Activated CD4-positive, alpha-beta T cell treated with anti-CD3 and anti-CD28 coated beads, Interleukin-2, Interleukin-6, amounts not matched to agents 100 ng/mL and 50 ng/mL, durations not matched to agents 16 hours and 8 hours (primary cell): ENCODE measurements at regions not wholly inside any gene's neighbourhood (a gene's known extent, or its start where the extent isn't known, plus 50 kb on each side); places are given as distances from the start of the nearest gene placed in this dataset.
"Not testable (repeated sequence)": the region's sequence is repeated elsewhere in the genome, so short reads cannot be mapped to it uniquely, and the experiment has no call there.

Experiments
- DNase-seq: peaks from one replicate; pipeline ENCODE4 v3.0.0-alpha.2; 2020

DNA sequence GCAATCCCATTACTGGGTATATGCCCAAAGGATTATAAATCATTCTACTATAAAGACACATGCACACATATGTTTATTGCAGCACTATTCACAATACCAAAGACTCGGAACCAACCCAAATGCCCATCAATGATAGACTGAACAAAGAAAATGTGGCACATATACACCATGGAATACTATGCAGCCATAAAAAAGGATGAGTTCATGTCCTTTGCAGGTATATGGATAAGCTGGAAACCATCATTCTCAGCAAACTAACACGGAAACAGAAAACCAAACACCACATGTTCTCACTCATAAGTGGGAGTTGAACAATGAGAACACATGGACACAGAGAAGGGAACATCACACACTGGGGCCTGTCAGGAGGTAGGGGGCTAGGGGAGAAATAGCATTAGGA lies 235.7 kb downstream of the PTN start:
- not testable (repeated sequence) for DNase-seq

DNA sequence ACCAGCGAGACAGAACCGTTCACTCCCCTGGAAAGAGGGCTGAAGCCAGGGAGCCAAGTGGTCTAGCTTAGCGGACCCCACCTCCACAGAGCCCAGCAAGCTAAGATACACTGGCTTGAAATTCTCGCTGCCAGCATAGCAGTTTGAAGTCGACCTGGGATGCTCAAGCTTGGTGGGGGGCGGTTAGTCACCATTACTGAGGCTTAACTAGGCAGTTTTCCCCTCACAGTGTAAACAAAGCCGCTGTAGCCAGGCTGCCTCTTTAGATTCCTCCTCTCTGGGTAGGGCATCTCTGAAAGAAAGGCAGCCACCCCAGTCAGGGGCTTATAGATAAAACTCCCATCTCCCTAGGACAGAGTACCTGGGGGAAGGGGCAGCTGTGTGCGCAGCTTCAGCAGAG lies 235.1 kb downstream of the CHRM2 start:
- DNase-seq: not testable (repeated sequence)

DNA sequence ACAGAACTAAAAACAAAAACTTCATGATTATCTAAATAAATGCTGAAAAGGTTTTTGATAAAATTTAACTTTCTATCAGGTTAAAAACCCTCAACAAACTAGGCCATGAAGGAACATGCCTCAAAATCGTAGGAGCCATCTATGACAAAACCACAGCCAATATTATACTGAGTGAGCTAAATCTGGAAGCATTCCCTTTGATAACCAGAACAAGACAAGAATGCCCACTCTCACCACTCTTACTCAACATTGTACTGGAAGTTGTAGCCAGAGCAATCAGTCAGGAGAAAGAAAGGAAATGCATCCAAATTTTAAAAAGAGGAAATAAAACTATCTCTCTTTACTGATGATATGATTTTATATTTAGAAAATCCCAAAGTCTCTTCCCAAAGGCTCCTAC lies 228.7 kb downstream of the CHRM2 start:
- no peak for DNase-seq

DNA sequence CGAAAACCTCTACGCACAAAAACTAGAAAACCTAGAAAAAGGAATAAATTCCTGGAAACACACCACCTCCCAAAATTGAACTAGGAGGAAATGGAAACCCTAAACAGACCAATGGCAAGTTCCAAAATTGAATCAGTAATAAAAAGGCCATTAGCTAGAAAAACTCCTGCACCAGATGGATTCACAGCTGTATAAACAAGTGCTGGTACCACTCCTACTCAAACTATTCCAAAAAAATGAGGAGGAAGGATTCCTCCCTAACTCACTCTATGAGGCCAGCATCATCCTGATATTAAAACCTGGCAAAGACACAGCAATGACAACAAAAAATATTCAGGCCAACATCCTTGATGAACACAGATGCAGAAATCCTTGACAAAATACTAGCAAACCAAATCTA lies 228.2 kb downstream of the CHRM2 start:
- DNase-seq: no peak

DNA sequence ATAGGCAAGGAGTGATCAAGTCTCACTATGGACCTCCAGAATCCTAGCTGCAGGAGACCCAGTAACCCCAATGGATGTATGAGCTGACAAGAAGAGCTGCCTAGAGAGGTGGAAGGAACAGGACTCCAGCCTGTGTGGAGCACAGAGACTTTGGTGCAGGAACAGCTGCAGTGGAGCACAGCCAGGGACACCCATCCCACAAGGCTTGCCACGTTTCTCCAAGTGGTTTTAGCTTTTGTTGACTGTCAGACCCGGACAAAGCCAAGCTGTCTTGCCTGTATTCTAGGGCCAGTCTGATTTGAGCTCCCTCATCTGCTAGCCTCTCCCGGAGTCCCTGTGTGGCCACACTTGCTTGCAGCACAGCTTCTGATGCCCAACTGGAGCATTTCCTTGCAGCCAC lies 224.7 kb downstream of the CHRM2 start:
- no peak for DNase-seq

DNA sequence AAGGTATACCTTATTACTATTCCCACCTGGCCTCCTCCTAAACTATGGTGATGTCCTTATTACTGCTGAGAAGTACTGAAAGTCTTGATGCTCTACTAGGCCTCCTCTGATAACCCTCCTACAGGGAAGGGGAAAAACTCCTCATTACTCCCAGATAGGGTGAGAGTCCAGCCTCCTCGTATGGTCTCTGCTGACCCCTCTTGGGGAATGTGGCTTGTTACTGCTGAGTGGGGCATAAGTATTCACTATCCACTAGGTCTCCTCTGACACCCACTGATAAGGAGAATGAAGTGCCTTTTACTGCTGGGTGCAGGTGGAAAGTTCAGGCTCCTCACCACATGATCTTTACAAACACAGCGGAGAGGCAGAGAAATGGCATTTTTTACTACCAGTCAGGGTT lies 222.9 kb downstream of the CHRM2 start:
- no peak for DNase-seq

DNA sequence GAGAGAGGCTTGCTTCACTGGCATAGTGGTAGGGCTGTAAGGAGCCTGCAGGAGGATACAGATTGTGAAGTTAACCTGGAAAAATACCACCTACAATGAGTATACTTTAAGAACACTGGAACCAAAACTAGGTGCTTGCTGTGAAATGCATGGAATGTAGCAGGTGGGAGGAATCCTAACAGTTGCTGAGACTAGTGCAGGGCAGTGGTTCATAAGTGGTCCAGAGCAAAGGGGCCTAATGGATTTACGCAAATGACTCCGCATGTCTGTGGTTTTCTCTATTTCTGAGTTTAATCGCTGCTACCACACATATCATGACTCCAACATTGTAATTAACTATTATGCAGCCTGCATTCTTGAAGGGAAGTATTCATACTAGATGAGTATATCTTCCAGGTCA lies 218.4 kb downstream of the CHRM2 start:
- DNase-seq: no peak

DNA sequence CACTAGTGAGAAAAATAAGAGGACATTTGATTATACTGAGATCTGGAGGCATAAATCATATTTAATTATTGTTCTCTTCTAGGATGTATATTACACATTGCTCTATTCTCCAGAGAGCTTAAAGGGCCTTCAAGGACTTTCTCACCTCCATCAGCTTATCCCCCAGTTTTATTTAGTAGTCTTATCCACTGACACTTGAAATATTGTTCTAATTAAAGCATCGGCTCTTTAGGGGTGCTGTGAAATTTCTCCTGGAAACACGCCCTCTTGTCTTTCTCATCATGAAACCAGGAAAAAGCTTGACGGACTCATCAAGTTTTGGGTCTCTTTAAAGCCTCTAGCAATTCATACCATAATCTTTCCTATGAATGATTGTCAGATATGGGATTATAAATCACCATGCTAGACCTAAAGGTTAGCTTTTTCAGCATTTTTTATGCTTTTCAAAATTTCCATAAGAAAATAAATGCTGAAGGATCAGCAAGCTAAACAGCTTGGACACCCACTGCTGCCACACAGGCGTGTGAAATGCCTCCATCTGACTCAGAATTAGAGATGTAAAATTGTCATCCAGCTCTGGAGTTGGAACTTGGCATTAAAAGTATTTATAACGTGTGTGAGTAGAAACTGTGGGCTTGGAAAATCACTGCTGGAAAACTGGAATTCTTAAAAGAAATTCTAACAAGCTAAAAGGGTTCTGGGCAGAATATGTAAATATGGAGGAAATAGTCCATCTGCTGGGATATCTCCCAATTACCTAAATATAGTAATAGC lies 216.3 kb downstream of the CHRM2 start:
- no peak for DNase-seq

DNA sequence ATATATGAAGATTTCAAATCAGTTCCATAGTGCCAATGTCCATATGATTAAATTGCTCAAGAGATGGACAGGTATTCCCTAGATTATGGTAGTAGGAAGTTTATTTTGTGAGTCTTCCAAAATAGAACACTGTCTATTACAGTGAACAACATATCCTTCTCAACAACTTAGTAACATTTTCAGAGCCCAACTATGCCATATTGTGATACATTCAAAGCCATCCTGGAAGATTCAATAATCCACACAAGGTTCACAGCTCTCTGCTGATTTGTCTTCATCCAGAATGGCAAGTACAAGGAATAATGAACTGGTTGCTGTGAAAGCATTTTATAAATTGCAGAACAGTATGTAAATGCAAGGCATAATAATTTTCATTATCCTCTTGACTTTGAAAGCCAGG lies 213.9 kb downstream of the CHRM2 start:
- DNase-seq: no peak

DNA sequence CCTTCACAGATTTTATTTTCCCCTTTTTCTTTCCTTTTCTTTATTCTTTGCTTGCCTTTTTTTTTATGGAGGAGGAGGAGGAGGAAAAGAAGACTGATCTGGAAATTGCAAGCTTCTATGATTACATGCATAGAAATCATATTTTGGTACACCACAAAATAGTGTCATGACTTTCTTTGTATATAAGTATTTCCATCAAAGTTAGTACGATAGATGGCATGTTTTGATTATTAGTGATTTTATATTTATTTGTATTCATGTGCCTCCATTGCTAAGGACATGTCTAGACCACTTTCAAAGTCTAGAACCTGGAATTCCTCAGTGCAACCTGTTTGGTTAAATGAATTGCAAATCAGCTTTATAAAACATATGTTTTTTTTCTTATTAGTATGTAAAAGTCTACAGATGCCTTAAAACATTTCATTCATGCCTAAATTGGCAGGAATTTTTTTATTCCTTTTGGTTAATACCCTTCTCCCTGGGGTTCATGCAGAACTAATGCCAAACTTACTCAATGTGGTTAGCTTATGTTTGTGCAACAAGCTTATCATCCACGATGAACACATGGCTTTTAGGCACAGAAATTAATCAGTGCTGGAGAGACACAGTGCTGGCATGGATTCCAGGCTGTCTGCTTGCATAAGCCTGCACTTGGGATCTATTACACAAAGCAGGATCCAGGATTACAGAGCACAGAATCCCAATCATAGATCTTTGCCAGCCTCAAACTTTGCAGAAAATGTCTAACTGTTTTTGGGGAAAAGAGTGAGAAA lies 213.1 kb downstream of the CHRM2 start:
- no peak for DNase-seq

DNA sequence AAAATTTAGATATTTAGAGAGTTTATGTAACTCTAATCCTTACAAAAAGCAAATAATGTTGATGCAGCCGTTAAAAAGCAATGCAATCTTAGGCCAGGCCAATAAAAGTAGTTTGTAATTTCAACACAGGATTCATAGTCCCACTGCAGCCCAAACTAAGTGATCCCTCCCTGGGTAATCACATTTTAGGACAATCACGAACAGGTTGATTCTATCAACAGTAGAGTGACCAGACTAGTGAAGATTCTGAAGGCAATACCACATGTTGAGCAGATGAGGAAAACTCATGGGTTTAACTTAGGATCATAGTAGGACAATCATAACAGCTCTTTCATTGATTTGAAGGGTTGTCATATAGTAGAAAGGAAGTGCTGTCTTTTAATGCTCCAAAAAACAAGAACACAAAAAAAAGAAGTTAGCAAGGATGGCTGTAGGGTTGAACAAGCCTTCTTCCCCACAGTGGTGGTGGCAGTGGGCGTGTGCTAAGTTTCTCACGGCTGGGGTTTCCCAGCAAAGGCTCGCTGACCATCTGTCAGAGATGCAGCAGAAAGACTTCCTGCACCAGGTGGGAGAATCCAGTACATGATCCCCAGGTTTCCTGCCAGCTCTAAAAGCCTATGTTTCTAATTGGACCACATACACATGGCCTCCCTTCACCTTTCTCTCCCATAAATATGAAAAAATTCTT lies 212.2 kb downstream of the CHRM2 start:
- no peak for DNase-seq

DNA sequence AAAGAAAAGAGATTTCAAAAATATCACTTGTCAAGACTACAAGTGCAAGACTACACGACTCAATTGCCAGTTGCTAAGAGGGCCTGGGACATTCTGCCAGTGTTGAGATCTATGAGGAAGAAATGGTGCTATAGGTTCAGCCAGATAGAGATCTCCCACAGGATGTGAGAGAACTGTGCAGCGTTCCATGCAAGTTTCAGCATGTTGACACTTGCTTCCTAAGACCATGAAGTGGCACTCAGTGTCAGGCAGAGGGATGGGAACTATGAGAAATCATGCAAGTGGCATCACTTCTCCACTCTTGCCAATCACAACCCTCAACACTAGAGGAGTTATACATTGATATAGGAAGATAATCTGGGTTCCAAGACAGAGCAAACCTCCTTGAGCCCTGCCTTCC lies 210.3 kb downstream of the CHRM2 start:
- DNase-seq: no peak

DNA sequence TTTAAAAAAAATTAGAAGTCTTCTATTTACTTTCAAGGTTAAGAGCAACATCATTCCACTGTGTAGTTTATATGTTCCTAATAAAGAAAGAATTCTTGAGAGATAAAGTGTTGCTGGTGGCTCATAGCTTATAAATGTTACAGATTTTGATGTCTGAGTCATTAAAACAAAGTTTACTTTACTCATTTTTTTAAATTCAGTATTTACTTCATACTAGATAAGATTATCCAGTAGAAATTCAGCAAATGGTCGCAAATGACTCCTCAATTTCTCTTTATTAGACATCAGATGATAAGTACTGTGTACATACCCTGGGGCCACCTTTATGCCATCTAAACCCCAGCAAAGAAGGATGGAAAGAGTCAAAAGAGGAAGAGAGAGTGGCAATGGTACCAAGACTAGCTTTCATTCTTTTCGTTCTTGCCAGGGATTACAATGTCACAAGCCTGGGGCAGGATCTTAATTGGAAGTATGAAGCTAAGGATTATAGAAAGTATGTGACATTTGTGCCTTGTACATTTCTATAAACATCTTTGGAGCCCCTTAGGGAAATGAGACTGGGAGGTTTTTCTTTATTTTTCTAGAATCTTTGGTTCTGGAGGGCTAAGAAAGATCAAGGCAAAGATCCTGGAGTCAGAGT lies 206.1 kb downstream of the CHRM2 start:
- DNase-seq: no peak

DNA sequence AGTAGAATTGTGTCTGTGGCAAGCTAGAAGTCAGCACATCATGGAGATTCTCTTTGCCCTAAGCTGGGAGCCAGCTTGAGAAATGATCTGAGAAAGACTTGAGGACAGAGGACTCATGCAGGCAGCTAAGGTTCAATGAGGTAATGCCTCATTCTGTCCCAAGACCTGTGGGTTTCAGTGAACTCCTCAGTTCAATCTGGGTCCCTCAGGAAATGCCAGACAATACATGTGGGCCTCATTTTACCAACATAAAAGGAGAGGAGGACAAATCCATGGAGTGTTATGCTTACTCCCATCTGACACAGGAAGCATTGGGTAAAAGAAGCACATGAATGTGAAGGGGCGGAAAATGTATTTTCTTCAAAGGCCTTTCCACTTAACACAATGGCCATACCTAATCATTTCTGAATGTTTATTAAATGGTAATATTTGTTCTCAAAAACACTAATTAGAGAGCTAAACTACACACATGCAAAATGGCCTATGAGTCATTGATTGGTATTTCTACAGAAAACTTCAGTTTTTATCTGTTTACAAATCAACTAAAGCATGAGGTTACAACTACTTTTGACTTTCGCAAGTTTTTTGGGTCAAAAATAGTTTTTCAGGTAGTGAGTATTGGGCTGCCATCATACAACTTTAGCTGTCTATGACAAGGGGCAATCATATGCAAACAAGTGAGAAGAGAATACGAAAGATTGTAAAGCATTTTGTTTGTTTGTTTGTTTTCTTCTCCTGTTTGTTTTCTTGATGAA lies 205.3 kb downstream of the CHRM2 start:
- no peak for DNase-seq
